ENCODE measurements at regions not wholly inside any gene's neighbourhood (a gene's known extent, or its start where the extent isn't known, plus 50 kb on each side); places are given as distances from the start of the nearest gene placed in this dataset.
"Not testable (repeated sequence)": the region's sequence is repeated elsewhere in the genome, so short reads cannot be mapped to it uniquely, and the experiment has no call there.

GRCh38 chr1:47638240-47638639 lies 200.4 kb downstream of the FOXD2 start:
- DNase-seq, result no peak

- no peak for DNase-seq
Observed at GRCh38 chr1:47638713-47639112, 200.9 kb downstream of the FOXD2 start.

- DNase-seq, result no peak
Observed at GRCh38 chr1:47643306-47644211, 205.7 kb downstream of the FOXD2 start.

- no peak for DNase-seq
Observed at GRCh38 chr1:47644212-47644573, 206.3 kb downstream of the FOXD2 start.

GRCh38 chr1:47645151-47645550 lies 207.3 kb downstream of the FOXD2 start:
- no peak for DNase-seq

- DNase-seq, result no peak
Observed at GRCh38 chr1:47646676-47647075, 208.8 kb downstream of the FOXD2 start.

- DNase-seq, result no peak
Observed at GRCh38 chr1:47647327-47647845, 209.5 kb downstream of the FOXD2 start.

GRCh38 chr1:47650205-47650604 lies 212.4 kb downstream of the FOXD2 start:
- no peak for DNase-seq

GRCh38 chr1:47650611-47651010 lies 212.8 kb downstream of the FOXD2 start:
- DNase-seq, result no peak

GRCh38 chr1:47651311-47652089 lies 213.7 kb downstream of the FOXD2 start:
- DNase-seq, result no peak

GRCh38 chr1:47655521-47656300 lies 217.9 kb downstream of the FOXD2 start:
- DNase-seq, result no peak

GRCh38 chr1:47656719-47657685 lies 219.2 kb downstream of the FOXD2 start:
- DNase-seq, result no peak

GRCh38 chr1:47658161-47658920 lies 220.5 kb downstream of the FOXD2 start:
- no peak for DNase-seq

GRCh38 chr1:47659146-47659545 lies 221.3 kb downstream of the FOXD2 start:
- no peak for DNase-seq

- DNase-seq, result no peak
Observed at GRCh38 chr1:47660622-47661021, 222.8 kb downstream of the FOXD2 start.

- DNase-seq, result no peak
Observed at GRCh38 chr1:47661040-47661439, 223.2 kb downstream of the FOXD2 start.

- no peak for DNase-seq
Observed at GRCh38 chr1:47662068-47662467, 224.2 kb downstream of the FOXD2 start.

- DNase-seq, result peak in 1 of 5 donors; percentile 31
Observed at GRCh38 chr1:47663286-47663685, 225.4 kb downstream of the FOXD2 start.

GRCh38 chr1:47664356-47664755 lies 226.5 kb downstream of the FOXD2 start:
- no peak for DNase-seq

GRCh38 chr1:47664896-47665295 lies 227.1 kb downstream of the FOXD2 start:
- not testable (repeated sequence) for DNase-seq

- no peak for DNase-seq
Observed at GRCh38 chr1:47669081-47669585, 231.3 kb downstream of the FOXD2 start.

All from T-helper 1 cell (primary cell).